ENCODE measurements at regions not wholly inside any gene's neighbourhood (a gene's known extent, or its start where the extent isn't known, plus 50 kb on each side); places are given as distances from the start of the nearest gene placed in this dataset.

DNA sequence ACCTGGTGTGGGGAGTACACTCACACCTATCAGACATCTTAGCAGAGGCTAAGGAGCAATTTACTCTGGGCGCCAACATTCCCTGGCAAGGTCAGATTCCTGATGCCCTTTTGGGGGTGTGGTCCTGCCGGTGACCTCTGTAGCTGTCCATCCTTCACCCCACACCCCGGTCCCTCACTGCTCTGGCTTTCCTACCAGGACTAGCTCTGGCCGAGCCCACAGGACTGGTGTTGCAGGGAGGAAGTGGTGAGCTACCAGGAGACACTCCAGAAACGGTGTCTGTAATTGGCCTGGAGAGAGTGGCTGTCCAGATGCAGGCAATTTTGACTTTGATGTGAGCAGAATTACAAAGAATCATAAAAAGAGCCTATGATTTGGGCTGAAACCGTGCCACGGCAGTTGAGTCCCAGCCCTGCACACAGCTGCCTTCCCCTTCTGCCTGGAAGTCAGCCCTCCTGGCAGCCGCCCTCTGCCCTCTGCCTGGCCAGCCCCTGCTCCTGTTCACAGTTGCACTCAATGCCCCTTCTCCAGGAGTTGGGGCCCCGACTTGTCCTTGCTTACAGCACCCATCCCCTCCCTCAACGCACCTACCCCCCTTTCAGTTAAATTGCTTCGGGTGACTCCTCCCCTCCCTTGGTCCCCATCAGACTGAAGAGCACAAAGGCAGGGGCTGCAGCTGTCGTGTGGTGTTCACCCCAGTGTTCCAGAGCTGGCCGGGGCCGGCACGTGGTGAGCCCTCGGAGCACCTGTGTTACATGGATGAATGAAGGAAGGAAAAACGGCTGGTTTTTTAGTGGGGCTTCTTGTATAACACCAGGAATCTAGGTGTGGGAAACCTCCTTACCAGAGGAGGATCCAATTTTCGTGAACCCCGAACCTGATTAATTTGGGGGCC, 80.2 kb upstream of the TPM1 start:
- TF ChIP-seq, protein P1, sequence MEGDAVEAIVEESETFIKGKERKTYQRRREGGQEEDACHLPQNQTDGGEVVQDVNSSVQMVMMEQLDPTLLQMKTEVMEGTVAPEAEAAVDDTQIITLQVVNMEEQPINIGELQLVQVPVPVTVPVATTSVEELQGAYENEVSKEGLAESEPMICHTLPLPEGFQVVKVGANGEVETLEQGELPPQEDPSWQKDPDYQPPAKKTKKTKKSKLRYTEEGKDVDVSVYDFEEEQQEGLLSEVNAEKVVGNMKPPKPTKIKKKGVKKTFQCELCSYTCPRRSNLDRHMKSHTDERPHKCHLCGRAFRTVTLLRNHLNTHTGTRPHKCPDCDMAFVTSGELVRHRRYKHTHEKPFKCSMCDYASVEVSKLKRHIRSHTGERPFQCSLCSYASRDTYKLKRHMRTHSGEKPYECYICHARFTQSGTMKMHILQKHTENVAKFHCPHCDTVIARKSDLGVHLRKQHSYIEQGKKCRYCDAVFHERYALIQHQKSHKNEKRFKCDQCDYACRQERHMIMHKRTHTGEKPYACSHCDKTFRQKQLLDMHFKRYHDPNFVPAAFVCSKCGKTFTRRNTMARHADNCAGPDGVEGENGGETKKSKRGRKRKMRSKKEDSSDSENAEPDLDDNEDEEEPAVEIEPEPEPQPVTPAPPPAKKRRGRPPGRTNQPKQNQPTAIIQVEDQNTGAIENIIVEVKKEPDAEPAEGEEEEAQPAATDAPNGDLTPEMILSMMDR (IDR thresholded peaks at IDR 0.05; ENCODE audit: poor library complexity) = no peak
- TF ChIP-seq EZH2phosphoT487 (IDR thresholded peaks at IDR 0.05; ENCODE audit: low read depth, severe bottlenecking, unreplicated experiment) = no peak
- no peak for TF ChIP-seq EZH2 (IDR thresholded peaks at IDR 0.05; ENCODE audit: borderline replicate concordance)
- no peak for DNase-seq (ENCODE audit: low spot score)
- Histone ChIP-seq H3K27me3 (no peaks in the 10 kb centered on the region), H2AFZ (no peak overlapping the region), H3K4me1 (ENCODE audit: insufficient read depth) (no peaks in the 10 kb centered on the region), H3K9me3 (ENCODE audit: low read depth) (no peaks in the 10 kb centered on the region), H3K79me2 (no peaks in the 10 kb centered on the region), H4K20me1 (ENCODE audit: insufficient read depth, poor library complexity, severe bottlenecking) (no peaks in the 10 kb centered on the region), H3K27ac (no peak overlapping the region), H3K4me2 (no peak overlapping the region), H3K9me2 (replicated peaks; ENCODE audit: insufficient read depth) (no peaks in the 10 kb centered on the region), H3K36me3 (replicated peaks; ENCODE audit: insufficient read depth, low read depth) (no peaks in the 10 kb centered on the region), H3K4me3 (no peak overlapping the region)
- 82% methylated on average over 19 of the region's 19 CpGs for WGBS (ENCODE audit: low lambda C conversion rate, missing lambda C conversion rate)

DNA sequence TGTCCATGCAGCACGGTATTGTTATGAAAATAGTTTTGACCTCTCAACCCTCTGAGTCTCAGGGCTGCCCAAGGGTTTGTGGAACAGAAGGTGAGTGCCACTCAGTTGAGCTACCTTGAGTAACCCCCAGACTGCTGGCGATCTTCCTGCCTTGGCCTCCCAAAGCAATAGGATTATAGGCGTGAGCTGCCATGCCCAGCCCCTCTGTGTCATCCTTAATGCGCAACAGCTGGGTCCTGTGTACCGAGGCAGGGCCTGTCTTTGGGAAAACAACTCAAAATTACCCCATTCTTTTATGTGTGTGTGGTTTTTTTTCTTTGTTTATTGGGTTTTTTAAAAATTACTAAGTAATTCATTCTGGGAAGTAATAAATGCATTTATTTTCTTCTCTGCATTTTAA, 78.3 kb upstream of the TPM1 start:
- Histone ChIP-seq H3K9me2 (replicated peaks; ENCODE audit: insufficient read depth) (no peaks in the 10 kb centered on the region), H3K4me1 (ENCODE audit: insufficient read depth) (no peaks in the 10 kb centered on the region), H3K79me2 (no peaks in the 10 kb centered on the region), H3K36me3 (replicated peaks; ENCODE audit: insufficient read depth, low read depth) (no peaks in the 10 kb centered on the region), H3K9me3 (ENCODE audit: low read depth) (no peaks in the 10 kb centered on the region), H4K20me1 (ENCODE audit: insufficient read depth, poor library complexity, severe bottlenecking) (no peaks in the 10 kb centered on the region), H3K27me3 (no peaks in the 10 kb centered on the region), H2AFZ (no peak overlapping the region), H3K27ac (no peak overlapping the region), H3K4me2 (no peak overlapping the region), H3K4me3 (no peak overlapping the region)
- WGBS (ENCODE audit: low lambda C conversion rate, missing lambda C conversion rate) = 72% methylated on average over 5 of the region's 5 CpGs
- TF ChIP-seq EZH2phosphoT487 (IDR thresholded peaks at IDR 0.05; ENCODE audit: low read depth, severe bottlenecking, unreplicated experiment) (no peak), EZH2 (IDR thresholded peaks at IDR 0.05; ENCODE audit: borderline replicate concordance) (no peak)
- TF ChIP-seq, protein P1 (IDR thresholded peaks at IDR 0.05; ENCODE audit: poor library complexity) = no peak
- no peak for DNase-seq (ENCODE audit: low spot score)

DNA sequence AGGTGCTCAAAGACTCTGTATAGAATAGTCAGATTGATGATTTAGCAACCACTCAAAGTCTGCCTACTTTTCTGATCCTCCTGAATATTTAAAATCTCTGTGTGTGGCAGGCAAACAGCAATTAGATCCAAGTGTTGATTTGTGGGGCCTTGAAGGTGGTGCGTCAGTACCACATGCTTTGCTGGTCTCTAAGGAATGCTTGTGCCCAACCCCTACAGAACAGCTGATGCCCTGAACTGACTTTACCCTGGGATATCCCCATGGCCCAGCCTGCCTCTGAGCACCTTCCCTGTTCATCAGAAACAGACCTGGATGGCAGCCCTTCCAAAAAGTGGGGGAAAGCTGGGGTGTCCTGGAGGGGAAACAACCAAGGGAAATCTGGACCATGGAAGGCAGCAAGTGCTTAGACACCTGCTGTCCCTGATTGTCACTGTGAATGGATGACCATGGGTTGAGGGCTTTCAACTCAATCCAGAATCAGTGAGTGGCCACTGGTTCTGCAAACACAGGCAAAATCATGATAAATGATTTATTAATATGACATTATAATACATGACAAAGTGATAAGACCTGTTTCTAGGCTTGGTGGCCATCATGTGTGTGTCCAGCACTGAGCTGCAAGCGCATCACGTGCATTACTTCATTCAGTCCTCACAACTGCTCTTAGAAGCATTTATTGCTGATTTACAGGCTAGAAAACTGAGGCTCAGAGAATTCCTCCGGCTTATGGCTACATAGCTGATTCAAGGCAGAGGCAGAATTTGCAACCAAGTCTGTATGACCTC, 76.1 kb upstream of the TPM1 start:
- 95% methylated on average over 4 of the region's 4 CpGs for WGBS (ENCODE audit: low lambda C conversion rate, missing lambda C conversion rate)

More for the DNA sequence above, 76.1 kb upstream of the TPM1 start:
- Histone ChIP-seq H3K4me1 (ENCODE audit: insufficient read depth) (no peaks in the 10 kb centered on the region), H4K20me1 (ENCODE audit: insufficient read depth, poor library complexity, severe bottlenecking) (no peaks in the 10 kb centered on the region), H3K79me2 (no peaks in the 10 kb centered on the region), H3K27ac (no peak overlapping the region), H3K9me3 (ENCODE audit: low read depth) (no peaks in the 10 kb centered on the region), H2AFZ (no peak overlapping the region), H3K4me2 (no peak overlapping the region), H3K36me3 (replicated peaks; ENCODE audit: insufficient read depth, low read depth) (no peaks in the 10 kb centered on the region), H3K9me2 (replicated peaks; ENCODE audit: insufficient read depth) (no peaks in the 10 kb centered on the region), H3K4me3 (no peak overlapping the region), H3K27me3 (no peaks in the 10 kb centered on the region)
- DNase-seq (ENCODE audit: low spot score) = no peak
- TF ChIP-seq, protein P1 (IDR thresholded peaks at IDR 0.05; ENCODE audit: poor library complexity) = no peak
- no peak for TF ChIP-seq EZH2phosphoT487 (IDR thresholded peaks at IDR 0.05; ENCODE audit: low read depth, severe bottlenecking, unreplicated experiment)
- TF ChIP-seq EZH2 (IDR thresholded peaks at IDR 0.05; ENCODE audit: borderline replicate concordance) = no peak
